Caco-2 (cell line): ENCODE measurements at regions not wholly inside any gene's neighbourhood (a gene's known extent, or its start where the extent isn't known, plus 50 kb on each side); places are given as distances from the start of the nearest gene placed in this dataset.
A peak's percentile ranks its signal among the peaks of the same experiment; 100 is the strongest.

ENCODE experiments used
- BruUV-seq: library from RNA; stranded (reverse); fragments of 400-500 nt; replicated peaks from 2 replicates; lab custom pipeline; 2021; lab: Mats Ljungman, UMichigan
- CTCF ChIA-PET: fragments of 300-600 bp; sonication (Branson Sonifier 250); formaldehyde crosslinking; loops from one replicate; lab custom pipeline; 2022; ENCODE audit warnings: antibody characterized with exemption; lab: Charles Lee
- POLR2A ChIA-PET: fragments of 300-600 bp; sonication (Branson Sonifier 250); formaldehyde crosslinking; loops from one replicate; lab custom pipeline; 2022; ENCODE audit warnings: antibody characterized with exemption; lab: Charles Lee
- DNase-seq, 2 experiments: peaks; one replicate each; pipeline versions ENCODE4 v3.0.0 to v3.0.0-alpha.2; 2020 to 2022
- H3K27me3 ChIP-seq: replicated peaks from 2 replicates; pipeline ENCODE4 v1.6.0; 2011; ENCODE audit warnings: low read length; ENCODE audit not compliant: control insufficient read depth, insufficient read depth
- H3K36me3 ChIP-seq: 2 replicates; pipeline ENCODE4 v1.5.1; 2011; ENCODE audit warnings: low read length; ENCODE audit not compliant: control insufficient read depth, insufficient read depth
- H3K4me1 ChIP-seq: fragments of 250-450 bp; sonication (Bioruptor Pico); 2 replicates; pipeline ENCODE4 v1.5.1; 2020; ENCODE audit warnings: mild to moderate bottlenecking
- H3K4me3 ChIP-seq: 2 replicates; pipeline ENCODE4 v1.5.1; 2011; ENCODE audit warnings: low read depth, mild to moderate bottlenecking, control low read depth, low read length
- H3K9me3 ChIP-seq: fragments of 250-450 bp; sonication (Bioruptor Pico); 2 replicates; pipeline ENCODE4 v1.5.1; 2020; ENCODE audit warnings: mild to moderate bottlenecking, moderate library complexity
- H3K27ac Mint-ChIP-seq: one replicate; pipeline ENCODE4 v1.8.0; 2022; ENCODE audit warnings: mixed read lengths; ENCODE audit not compliant: unreplicated experiment
- H3K27me3 Mint-ChIP-seq: one replicate; pipeline ENCODE4 v1.8.0; 2022; ENCODE audit warnings: mixed read lengths; ENCODE audit not compliant: insufficient read depth, unreplicated experiment
- H3K36me3 Mint-ChIP-seq: one replicate; pipeline ENCODE4 v1.8.0; 2022; ENCODE audit warnings: mild to moderate bottlenecking, mixed read lengths; ENCODE audit not compliant: insufficient read depth, unreplicated experiment
- H3K4me1 Mint-ChIP-seq: one replicate; pipeline ENCODE4 v1.8.0; 2022; ENCODE audit warnings: low read depth, mixed read lengths; ENCODE audit not compliant: unreplicated experiment
- H3K4me3 Mint-ChIP-seq: one replicate; pipeline ENCODE4 v1.8.0; 2022; ENCODE audit warnings: mild to moderate bottlenecking, moderate library complexity, mixed read lengths; ENCODE audit not compliant: unreplicated experiment
- H3K9me3 Mint-ChIP-seq: one replicate; pipeline ENCODE4 v1.8.0; 2022; ENCODE audit warnings: mixed read lengths; ENCODE audit not compliant: unreplicated experiment
- CTCF ChIP-seq, 2 experiments: fragments of 200-600 bp in 1 of 2; IDR thresholded peaks; 1 replicate in 1 of 2; 2 replicates in 1 of 2; pipeline versions ENCODE4 v1.5.1 to v1.8.0; 2011 to 2022; ENCODE audit warnings: antibody characterized with exemption in 1 of 2, control low read depth in 1 of 2, inconsistent platforms in 1 of 2, low read depth in 1 of 2, low read length in 1 of 2, mild to moderate bottlenecking in 1 of 2, moderate library complexity in 1 of 2; ENCODE audit not compliant: insufficient read depth in 1 of 2, severe bottlenecking in 1 of 2, unreplicated experiment in 1 of 2
- intact Hi-C: fragments of 100-400 bp; cut with micrococcal nuclease; formaldehyde crosslinking; loops from one replicate; pipeline ENCODE4 v1.10.0; 2022; ENCODE audit not compliant: unreplicated experiment

- Histone ChIP-seq H3K4me3 (no peak overlapping the region), H3K27me3 (no peaks in the 10 kb centered on the region), H3K9me3 (no peaks in the 10 kb centered on the region; the same call in 1 of the 2 replicates), H3K36me3 (no peaks in the 10 kb centered on the region), H3K4me1 (peaks cover 26% of the 10 kb centered on the region)
- TF ChIP-seq CTCF (IDR thresholded peaks at IDR 0.05; ENCODE audit: insufficient read depth in 1 of 2, low read depth in 1 of 2, low read length in 1 of 2, severe bottlenecking in 1 of 2, unreplicated experiment in 1 of 2) = no peak
- intact Hi-C loops = no loop called here
- Mint-ChIP-seq H3K36me3 (no peaks in the 10 kb centered on the region), H3K9me3 (no peaks in the 10 kb centered on the region), H3K4me1 (peaks cover 23% of the 10 kb centered on the region), H3K27ac (no peak overlapping the region), H3K4me3 (no peak overlapping the region), H3K27me3 (no peaks in the 10 kb centered on the region)
- ChIA-PET CTCF (no interaction called here), POLR2A (no interaction called here)
- peak in 1 of 2 experiments; percentile 2 for DNase-seq
- no TSS peak for BruUV-seq
These were observed 191.6 kb downstream of the ANAPC10 start for GRCh38 chr4:144906181-144906925.

DNA sequence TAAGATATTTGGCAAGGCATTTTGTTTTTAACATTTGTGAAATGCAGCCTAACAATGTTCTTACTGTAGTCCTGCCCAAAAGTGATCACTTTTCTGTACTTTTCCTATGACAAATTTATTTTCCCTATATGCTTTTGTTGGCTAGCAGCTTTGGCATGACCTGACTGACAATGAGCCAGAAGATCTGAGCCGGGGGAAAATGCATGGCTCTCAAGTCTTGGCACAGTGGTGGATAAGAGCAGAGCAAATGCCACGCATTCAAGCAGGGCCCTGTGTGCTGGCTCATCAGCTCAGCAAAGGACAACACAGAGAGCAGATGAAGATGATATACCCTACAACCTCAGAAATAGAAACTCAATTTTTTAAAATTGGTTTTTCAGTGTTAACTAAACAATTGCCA lies 187.3 kb downstream of the ANAPC10 start:
- intact Hi-C loops = no loop called here
- peaks cover 15% of the 10 kb centered on the region for H3K4me1 Mint-ChIP-seq
- Histone ChIP-seq H3K27me3 (no peaks in the 10 kb centered on the region), H3K9me3 (no peaks in the 10 kb centered on the region; the same call in 1 of the 2 replicates), H3K4me3 (no peak overlapping the region), H3K4me1 (peaks cover 19% of the 10 kb centered on the region), H3K36me3 (no peaks in the 10 kb centered on the region)
- H3K27ac Mint-ChIP-seq = no peak overlapping the region
- no peak overlapping the region for H3K4me3 Mint-ChIP-seq
- peaks cover 9% of the 10 kb centered on the region for H3K9me3 Mint-ChIP-seq
- BruUV-seq = no TSS peak
- ChIA-PET POLR2A (no interaction called here), CTCF (no interaction called here)
- H3K27me3 Mint-ChIP-seq = no peaks in the 10 kb centered on the region
- no peak for DNase-seq
- TF ChIP-seq CTCF (IDR thresholded peaks at IDR 0.05; ENCODE audit: insufficient read depth in 1 of 2, low read depth in 1 of 2, low read length in 1 of 2, severe bottlenecking in 1 of 2, unreplicated experiment in 1 of 2) = no peak
- no peaks in the 10 kb centered on the region for H3K36me3 Mint-ChIP-seq
